GM13976 (cell line): ENCODE measurements at regions not wholly inside any gene's neighbourhood (a gene's known extent, or its start where the extent isn't known, plus 50 kb on each side); places are given as distances from the start of the nearest gene placed in this dataset.

Experiments
- DNase-seq: peaks from one replicate; pipeline ENCODE4 v3.0.0; 2012; ENCODE audit warnings: low spot score
- in situ Hi-C: fragments of 300-500 bp; cut with MboI; formaldehyde crosslinking; loops from one replicate; pipeline ENCODE4 v1.12.0; 2022; ENCODE audit warnings: low sequenced_read_pairs, mixed read lengths, inconsistent platforms; ENCODE audit not compliant: unreplicated experiment
- TF ChIP-seq, protein P1 (sequence below): IDR thresholded peaks from 2 replicates; pipeline ENCODE4 v1.5.1; 2012; ENCODE audit warnings: borderline replicate concordance, mild to moderate bottlenecking; ENCODE audit not compliant: insufficient read depth; ENCODE audit errors: extremely low read depth, missing control alignments, control extremely low read depth

DNA sequence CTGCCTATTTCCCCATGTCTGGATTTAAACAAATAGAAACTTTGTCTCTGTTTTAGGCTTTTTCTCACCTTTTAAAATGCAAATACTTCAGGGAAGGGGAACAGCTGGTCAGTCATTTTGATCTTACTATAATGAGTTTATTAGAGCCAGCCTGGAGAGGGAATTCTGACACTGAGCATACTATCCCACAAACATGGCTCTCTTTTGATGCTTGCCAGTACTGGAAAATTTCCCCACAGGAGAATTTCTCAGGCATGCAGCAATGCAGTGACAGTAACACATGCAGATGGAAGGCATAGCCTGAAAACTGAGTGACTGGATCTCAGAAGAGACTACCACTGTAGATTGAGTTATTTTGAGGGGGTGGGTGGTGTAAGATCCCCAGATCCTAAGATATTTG, 974.3 kb upstream of the CELF4 start:
- no peak for DNase-seq
- in situ Hi-C loops = no loop called here

DNA sequence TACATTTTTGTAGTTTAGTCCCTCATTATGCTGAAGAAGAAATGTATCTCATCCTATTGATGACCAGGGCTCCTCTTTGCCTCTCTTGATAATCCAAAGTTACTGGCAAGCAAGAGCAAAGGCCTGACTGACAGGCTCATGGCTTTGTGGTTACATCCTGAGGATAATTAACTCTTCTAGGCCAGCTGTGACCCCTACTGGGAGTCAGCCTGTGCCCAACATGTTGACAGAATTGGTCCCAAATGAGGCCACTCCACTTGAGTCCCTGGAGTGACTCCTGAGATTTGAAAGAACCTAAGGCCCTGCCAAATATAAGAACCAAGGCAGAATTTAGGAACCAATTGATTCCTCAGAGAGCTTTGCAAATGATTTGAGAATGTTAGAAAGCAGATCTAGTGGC, 973.8 kb upstream of the CELF4 start:
- in situ Hi-C loops = no loop called here
- TF ChIP-seq, protein P1, sequence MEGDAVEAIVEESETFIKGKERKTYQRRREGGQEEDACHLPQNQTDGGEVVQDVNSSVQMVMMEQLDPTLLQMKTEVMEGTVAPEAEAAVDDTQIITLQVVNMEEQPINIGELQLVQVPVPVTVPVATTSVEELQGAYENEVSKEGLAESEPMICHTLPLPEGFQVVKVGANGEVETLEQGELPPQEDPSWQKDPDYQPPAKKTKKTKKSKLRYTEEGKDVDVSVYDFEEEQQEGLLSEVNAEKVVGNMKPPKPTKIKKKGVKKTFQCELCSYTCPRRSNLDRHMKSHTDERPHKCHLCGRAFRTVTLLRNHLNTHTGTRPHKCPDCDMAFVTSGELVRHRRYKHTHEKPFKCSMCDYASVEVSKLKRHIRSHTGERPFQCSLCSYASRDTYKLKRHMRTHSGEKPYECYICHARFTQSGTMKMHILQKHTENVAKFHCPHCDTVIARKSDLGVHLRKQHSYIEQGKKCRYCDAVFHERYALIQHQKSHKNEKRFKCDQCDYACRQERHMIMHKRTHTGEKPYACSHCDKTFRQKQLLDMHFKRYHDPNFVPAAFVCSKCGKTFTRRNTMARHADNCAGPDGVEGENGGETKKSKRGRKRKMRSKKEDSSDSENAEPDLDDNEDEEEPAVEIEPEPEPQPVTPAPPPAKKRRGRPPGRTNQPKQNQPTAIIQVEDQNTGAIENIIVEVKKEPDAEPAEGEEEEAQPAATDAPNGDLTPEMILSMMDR = no peak
- no peak for DNase-seq

More for the DNA sequence above, 974.3 kb upstream of the CELF4 start:
- TF ChIP-seq, protein P1 = no peak

DNA sequence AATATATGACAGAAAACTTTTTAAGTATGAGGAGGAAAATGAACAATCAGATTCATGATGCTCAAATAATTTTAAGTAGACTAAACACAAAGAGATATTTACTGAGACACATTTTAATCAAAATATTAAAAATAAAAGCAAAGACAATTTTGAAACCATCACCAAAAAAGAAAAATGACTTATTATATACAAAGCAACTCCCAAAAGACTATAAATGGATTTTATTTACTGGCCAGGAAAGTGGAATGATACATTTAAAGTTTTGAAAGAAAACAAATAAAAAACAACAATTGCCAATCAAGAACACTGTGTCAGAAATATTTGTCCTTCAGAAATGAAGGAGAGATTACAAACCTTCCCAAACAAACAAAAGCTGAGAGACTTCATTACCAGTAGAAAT, 968.5 kb upstream of the CELF4 start:
- no peak for DNase-seq
- in situ Hi-C loops = no loop called here
- TF ChIP-seq, protein P1 = no peak

DNA sequence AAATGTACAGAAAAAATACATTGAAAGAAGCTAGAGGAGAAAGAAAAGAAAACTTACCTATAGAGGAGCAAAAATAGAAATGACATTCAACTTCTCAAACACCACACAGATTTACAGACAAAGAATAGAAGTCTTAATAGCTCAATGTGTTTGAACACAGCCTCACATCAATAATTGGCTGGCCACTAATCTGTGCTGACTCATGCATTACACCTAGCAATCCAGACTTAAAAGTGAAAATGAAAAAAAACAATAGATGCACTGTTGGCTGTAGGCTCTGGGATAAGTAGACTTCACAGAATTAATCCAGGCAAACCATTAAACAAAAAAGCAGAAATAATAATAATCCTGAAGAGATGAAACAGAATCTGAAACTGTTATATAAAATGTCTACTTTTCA, 961.3 kb upstream of the CELF4 start:
- no peak for DNase-seq
- in situ Hi-C loops = no loop called here

DNA sequence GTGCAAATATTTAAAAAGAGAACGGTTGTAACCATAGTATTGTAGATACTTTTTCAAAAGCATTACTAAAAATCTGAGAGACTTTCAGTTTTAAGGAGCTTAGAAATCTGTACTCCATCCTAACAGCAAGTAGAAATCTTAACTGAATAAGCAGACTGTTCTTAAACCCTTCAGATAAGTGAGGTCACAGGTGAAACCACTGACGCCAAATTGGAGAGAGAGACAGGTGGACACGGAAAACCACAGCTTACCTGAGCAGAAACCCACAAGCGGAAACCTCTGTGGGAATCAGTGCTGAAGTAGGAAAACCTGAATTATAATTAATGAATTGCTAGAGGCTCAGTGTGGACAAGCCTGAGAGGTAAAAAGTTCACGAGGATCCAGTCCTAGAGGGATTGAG, 959.4 kb upstream of the CELF4 start:
- TF ChIP-seq, protein P1 = no peak
- in situ Hi-C loops = no loop called here
- DNase-seq = no peak

More for the DNA sequence above, 961.3 kb upstream of the CELF4 start:
- TF ChIP-seq, protein P1 = no peak

DNA sequence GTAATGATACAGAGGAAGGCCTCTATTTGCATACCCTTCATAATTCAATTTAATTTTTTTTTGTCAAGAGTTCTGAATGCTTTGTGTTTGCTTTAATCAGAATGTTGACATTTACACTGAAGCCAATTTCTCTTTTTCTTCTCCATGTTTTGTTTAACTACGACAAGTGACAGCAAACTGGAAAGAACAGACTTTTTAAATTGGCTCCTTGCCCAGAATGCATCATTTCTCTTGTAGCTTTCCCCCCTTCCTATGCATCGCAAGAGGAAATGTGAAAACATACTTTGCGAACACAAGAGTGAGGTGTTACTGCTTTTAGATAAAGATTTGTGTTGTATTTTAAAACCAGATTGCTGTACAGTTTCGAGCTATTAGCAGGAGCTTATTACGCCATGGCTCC, 955.2 kb upstream of the CELF4 start:
- DNase-seq = no peak
- TF ChIP-seq, protein P1 = no peak
- in situ Hi-C loops = no loop called here

DNA sequence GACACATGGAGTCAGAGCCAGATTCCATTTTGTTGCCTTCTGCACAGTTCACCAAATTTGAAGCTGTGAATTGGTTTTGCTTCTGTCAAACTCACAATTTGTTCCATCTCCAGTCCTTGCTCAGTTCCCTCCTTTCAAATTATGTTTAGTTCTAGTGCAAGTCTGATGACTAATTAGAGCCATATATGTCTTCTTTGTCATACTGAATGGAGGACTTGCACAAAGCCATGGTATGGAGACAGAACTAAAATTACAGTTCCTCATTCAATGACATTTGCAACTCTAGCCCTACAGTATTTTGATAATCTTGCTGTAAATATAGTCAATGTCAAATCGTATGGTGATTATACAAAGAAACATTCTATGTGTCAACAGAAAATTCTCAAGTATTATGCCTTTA, 936.9 kb upstream of the CELF4 start:
- no peak for DNase-seq
- in situ Hi-C loops = no loop called here

More for the DNA sequence above, 936.9 kb upstream of the CELF4 start:
- TF ChIP-seq, protein P1 = no peak
